HG03378 (cell line): ENCODE measurements at regions not wholly inside any gene's neighbourhood (a gene's known extent, or its start where the extent isn't known, plus 50 kb on each side); places are given as distances from the start of the nearest gene placed in this dataset.
"Not testable (repeated sequence)": the region's sequence is repeated elsewhere in the genome, so short reads cannot be mapped to it uniquely, and the experiment has no call there.

Source experiments
- ATAC-seq: cut with Tn5 transposase; IDR thresholded peaks from one replicate; pipeline ENCODE4 v1.9.1; 2021; ENCODE audit warnings: mild to moderate bottlenecking, moderate library complexity; ENCODE audit not compliant: unreplicated experiment

DNA sequence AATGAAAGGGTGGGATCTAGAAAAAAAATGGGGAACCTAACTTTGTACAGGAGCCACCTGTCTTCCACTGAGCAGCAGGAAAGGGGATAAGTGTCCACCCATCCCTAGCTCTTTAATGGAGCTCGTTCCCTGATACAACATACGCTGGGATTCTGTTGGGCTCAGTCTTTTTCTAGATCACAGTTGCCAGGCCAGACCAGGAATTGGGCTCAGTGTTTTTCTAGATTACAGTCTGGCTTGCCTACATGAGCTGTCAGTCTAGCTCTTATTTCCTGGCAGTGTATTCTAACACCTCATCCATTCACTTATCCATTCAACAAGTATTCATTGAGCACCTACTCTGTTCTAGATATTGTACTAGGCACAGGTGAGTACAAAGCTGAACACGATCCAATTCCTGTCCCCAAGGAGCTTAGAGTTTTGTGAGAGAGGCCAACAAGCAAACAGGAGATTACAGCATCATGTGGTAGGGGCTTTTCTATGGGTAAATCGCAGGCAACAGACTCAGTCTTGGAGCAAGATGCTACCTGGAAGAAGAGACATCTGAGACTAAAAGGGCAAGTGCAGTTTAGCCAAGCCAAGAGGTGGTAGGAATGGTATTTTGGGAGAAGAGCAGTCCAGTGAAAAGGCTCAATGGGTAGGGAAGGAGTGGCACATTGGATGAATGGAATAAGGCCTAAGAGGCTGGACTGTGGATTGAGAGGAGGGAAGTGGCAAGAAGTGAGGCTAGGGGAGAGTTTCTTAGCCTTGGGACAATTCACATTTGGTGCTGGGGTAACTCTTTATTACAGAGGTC is 138.0 kb upstream of the HS3ST2 start:
- ATAC-seq: no peak

DNA sequence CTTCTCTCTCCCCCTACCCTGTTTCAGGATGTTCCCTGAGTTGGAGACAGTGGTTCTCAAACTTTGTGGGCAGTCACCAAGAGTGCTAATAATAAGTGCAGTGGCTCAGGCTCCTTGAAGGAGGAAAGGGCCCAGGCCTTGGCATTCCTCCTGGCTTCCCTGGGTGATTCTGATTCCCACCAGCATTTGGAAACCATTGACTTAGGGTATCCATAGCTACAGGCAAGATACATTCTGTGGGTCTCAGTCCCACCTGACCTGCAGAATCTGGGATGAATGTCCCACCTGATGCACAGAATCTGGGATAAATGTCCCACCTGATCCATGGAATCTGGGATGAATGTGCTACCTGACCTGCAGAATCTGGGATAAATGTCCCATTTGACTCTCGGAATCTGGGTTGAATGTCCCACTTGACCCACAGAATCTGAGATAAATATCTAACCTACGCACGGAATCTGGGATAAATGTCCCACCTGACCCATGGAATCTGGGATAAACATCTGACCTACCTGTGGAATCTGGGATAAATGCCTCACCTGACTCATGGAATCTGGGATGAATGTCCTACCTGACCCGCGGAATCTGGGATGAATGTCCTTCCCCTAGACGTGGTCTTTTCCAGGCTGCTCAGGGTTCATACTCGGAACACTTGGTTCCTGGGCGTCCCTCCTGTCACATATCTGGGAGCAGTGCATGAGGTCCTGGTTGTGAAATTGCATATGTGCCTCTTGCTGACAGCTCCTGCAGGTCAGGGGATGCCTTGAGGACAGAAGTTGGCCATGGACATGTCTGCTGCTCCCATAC is 136.7 kb upstream of the HS3ST2 start:
- no peak for ATAC-seq

DNA sequence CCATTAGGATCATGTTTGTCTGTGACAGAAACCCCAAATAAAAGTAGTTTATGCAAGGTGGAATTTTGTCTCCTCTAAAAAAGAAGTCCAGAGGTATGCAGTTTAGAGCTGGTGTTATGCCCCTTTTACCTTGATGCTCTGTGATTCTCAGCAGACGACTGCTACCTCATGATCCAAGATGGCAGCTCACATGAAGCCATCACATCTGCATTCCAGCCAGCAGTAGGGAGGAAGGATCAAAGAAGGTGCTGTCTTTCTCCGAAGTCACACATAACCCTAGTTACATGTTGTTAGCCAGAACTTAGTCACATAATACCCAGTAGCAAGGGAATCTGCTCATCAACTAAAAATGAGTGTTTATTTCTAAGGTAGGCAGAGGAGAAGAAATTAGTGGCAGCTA is 135.7 kb upstream of the HS3ST2 start:
- ATAC-seq: no peak

DNA sequence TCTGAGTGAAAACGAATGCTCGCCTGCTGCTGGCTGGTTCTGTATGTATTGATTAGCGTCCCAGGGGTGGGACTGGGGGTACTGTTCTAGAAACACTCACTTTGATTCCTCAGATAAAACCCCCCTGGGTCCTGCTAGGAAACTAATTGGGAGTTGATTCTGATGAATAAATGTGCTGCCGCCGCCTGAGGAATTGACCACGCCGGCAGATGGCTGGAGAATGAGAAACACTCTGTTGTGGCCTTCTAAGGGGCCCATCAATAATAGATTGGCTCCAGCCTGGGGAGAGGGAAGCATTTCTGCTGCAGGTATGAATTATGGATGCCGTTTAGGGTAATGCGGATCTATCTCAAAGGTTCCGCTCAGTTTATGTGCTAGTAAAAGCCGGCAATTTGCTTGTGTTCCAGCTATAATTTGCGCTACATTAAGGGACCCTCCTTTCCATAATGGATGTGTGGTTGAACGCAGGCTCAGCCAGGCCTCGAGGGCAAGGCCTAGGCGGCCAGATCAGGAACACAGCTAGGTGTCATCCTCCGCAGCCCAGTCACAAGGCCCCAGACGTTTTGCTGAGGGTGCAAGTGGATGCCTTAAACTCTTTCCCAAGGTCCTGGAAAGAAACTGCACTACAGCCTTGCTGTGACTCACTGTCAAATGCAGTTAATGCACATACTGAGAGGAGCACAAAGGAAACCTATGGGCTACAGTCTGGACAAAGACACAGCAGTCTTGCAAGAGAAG is 132.2 kb upstream of the HS3ST2 start:
- no peak for ATAC-seq

DNA sequence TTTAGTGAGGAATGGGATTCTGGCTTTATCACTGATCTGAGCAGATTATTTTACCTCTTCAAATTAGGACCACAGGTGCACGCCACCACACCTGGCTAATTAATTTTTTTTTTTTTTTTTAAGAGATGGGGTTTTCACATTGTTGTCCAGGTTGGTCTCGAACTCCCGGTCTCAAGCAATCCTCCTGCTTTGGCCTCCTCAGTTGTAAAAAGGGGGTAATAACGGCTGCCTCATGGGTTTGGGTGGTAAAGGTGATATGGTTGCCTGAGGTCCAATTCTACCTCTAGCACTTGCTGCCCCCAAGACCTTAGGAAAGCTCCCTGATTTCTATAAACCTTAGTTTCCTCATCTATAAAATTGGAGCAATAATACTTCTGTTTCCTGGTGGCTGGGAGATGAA is 130.7 kb upstream of the HS3ST2 start:
- ATAC-seq: no peak

DNA sequence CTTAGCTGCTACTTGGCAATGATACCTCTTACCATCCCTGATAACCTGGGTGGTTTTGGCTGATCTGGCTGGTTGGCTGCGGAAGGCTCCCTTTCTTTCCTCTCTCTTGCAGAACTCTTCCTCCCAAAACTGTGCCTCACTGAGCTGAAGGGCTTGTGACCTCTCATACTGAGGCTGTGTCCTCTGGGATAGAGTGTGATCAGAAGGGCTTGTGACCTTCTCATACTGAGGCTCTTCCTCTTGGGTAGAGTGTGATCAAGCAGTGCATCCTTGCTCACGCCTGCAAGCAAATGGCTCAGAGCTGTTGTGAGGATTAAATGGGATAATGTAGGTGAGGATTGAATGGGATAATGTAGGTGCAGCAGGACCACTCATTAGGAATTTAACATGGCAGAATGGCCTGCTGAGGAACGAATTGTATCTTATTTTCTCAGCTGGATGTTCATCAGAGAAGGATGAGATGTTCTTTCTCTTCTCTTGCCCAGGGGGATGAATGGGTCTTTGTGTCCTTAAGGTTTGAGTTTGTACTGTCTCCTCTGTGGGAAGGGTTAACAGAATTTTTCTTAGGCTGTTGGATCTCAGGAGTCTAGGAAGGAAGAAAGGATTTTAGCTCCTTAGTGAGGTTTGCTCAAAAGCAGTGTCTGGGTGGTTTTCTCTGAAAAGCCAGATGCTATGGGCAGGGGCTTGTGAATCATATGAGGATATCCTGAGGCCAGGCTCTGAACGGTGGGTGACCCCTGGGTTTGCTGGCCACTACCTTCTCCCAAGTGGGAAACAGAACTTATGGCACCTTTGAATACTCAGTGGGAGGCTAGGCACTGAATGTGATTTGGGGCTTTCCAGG is 130.0 kb upstream of the HS3ST2 start:
- no peak for ATAC-seq

DNA sequence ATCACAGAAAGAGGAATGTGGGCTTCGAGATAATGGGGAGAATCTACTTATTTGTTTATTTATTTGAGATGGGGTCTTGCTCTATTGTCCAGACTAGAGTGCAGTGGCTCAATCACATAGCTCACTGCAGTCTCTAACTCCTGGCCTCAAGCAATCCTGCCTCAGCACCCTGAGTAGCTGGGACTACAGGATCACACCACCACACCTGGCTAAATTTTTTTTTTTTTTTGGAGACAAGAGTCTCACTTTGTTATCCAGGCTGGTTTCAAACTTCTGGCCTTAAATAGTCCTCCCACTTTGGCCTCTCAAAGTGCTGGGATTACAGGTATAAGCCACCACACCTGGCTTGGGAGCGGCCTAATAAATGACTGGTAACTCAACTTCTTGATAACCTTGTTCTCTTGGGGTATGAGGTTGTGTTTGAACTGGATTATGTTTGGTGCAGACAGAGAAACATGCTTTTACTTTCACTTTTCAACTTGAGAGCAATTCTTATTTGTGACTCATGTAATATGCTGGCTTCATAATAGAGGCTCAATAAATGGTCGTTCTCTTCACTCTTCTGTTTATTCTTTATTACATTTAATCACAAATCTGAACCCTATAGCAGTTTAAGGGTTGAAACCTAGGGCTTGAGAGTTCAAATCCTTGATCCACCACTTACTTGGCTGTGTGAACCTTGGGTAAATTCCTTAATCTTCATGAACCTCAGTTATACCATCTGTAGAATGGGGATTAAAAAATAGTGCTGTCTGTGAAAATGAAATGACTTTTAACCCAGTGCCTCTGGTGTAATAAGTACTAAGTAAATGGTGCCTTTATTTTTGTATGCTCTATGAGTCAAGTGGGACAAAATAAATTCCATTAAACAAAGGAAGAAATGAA is 129.1 kb upstream of the HS3ST2 start:
- no peak for ATAC-seq

DNA sequence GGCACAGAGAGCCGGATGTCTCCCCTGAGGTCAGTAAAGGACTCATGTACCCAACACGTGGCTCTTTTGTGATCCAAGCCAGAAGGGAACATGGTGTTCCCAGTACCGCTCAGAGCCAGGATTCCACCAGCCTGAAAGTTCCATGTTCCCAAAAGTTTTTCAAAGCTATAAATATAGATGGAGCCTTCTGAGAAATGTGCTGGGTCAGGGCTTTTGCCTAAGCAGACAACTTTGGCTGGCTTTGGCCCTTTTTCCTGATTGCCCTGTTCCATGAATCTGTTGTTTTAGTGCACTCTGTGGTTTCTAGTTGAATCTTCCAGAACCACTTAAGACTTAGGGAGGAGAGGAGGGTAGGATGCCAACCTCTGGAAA is 128.5 kb upstream of the HS3ST2 start:
- no peak for ATAC-seq

DNA sequence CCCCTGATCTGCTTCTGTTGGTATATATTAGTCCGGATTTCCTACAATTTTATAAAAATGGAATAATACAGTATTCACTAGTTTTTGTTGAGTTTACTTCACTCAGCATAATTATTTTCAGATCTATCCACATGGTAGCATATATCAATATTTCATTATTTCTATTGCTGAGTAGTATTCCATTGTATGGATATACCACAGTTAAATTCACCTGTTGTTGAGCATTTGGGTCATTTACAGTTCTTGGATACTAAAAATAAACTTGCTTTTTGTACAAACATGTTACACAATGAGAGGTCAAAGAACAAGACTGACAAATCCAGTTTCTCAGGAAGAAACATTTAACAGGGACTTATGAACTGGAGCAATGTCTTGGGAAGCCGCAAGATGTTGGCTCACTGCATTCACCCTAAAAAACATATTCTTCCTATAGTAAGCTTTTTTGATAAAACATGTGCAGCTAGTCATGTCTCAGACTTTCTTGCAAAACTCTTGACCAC is 126.9 kb upstream of the HS3ST2 start:
- no peak for ATAC-seq

DNA sequence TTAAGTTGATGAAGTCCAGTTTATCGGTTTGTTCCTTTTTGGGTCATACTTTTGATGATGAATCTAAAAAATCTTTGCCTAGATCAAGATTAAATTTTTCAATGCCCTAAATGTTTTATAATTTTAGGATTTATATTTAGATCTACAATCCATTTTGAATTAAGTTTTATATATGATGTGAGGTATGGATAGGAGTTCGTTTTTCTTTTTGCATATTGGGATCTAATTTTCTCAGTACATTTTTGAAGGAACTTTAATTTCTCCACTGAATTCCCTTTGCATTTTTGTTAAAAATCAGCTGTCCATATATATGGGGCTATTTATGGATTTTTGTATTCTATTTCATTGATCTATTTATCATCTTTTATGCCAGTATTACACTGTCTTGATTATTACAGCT is 125.5 kb upstream of the HS3ST2 start:
- ATAC-seq: no peak

DNA sequence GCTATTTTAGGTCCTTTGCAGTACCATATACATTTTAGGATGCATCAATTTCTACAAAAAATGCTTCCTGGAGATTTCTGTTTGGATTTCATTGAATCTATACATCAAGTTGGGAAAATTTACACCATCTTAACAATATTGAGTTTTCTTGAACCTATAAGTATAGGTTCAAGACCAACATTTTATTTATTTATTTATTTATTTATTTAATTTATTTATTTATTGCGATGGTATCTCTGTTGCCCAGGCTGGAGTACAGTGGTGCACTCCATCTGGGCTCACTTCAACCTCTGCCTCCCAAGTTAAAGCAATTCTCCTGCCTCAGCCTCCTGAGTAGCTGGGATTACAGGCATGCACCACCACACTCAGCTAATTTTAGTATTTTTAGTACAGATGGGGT is 125.0 kb upstream of the HS3ST2 start:
- no peak for ATAC-seq

DNA sequence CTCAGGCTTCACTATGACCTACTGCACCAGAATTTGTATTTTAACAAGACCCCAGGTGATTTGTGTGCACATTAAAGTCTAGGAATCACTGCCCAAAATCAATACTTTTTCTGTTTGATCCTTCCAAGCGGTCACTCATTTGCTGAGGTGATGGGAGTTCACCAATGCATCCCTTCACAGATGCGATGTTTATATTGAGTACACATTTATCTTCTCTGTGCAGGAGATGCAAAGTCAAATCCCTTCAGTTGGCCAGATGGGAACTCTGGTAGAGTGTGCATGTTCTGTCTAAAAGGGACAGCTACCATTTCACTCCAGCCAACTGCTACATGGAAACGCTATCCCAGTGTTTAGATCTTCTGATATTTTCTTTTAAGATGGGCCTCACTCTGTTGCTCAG is 122.6 kb upstream of the HS3ST2 start:
- ATAC-seq: no peak

DNA sequence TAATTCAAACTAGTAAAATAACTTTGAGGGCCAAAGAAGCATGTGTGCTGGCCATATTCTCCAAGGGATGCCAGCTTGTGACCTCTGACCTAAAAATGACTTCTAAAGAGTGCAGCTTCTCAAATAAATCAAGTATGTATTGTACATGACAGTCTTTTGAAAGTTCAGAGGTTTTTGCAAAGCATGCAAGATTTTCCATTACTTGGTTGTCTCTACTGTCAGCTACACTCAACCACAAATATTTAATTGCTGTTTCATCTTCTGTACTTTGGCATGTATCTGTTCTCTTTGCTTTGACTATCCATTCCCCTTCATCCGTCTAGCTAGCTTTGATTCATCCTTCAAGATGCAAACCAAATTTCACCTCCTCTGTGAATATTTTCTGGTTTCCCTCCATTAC is 121.9 kb upstream of the HS3ST2 start:
- ATAC-seq: no peak

DNA sequence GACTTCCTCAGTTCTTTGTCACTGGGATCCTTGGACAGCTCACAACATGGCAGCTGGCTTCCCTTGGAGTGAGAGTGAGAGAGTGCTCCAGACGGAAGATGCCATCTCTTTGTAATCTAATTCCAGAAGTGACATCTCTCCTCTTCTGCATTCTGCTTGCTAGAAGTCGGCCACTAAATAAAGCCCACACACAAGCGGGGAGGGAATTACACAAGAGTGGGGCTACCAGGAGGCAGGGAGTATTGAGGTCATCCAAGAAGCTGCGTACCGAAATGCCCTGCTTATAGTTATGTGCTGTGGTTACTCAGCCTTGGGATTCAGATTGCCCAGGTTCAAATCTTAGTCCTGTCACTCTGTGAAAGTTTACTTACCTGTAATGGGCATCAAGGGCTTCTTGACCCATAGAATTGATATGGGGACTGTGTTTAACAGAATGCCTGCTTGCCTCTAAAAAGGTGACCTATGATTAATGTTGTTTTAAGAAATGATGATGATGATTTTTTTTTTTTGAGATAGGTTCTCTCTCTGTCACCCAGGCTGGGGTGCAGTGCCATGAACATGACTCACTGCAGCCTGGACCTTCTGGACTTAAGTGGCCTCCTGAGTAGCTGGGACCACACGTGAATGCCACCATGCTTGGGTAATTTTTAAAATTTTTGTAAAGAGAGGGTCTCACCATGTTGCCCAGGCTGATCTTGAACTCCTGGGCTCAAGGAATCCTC is 120.9 kb upstream of the HS3ST2 start:
- no peak for ATAC-seq

DNA sequence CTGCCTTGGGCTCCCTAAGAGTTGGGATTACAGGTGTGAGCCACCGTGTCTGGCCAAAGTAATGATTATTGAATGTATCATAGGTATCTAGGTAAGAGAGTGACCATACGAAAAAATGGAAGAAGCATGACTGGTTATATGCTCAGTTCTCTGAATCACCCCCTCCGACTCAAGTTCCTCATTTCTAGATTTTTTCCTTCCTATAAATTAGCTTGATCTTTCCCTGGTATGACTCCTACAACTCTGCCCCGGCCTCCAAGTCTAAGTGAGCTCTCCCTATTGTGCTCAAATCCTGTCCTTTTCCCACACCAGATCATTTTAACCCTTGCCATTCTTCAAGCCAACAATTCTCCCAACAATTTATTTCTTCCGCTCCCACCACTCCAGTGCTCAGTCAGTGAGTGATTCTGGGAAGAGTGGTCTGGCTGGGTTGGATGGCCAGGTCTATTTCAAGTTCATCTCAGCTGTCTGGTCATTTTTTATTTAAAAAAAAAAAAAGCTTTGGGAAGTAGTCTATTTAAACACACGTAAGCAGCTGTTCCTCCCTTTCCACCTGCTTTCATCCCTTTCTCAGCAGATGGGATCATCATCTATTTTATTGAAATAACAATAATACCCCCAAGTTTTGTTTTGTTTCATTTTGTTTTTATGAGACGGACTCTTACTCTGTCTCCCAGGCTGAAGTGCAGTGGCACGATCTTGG is 120.2 kb upstream of the HS3ST2 start:
- no peak for ATAC-seq

DNA sequence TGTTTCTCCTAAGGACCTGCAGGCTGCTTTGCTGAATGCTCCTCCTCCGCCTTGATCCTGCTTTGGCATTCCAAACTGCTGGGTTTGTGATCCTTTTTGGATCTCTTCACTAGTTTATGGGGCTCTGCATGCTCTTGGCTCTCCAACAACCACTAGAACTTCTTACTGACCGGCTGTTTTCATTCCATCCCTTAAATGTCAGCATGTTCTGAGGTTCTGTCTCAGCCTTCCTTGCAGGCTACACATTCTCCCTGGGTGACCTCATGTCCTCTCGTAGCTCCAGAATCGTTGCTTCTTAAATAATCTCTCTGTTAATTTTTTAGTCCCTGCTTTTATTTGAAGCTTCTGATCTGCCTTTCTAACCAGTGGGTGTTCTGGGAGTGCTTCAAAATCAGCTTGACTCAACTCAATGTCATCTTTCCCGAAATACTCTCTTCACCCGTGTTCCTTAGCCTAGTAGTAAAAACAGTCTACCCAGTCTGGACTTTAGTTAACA is 119.0 kb upstream of the HS3ST2 start:
- ATAC-seq: no peak

DNA sequence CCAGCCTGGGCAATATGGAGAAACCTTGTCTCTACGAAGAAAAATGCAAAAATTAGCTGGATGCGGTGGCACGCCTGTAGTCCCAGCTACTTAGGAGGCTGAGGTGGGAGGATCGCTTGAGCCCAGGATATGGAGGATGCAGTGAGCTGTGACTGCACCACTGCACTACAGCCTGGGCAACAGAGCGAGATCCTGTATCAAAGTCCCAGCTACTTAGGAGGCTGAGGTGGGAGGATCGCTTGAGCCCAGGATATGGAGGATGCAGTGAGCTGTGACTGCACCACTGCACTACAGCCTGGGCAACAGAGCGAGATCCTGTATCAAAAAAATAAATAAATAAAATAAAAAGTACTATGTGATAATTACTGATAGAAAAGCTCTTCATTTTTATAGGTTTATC is 118.2 kb upstream of the HS3ST2 start:
- not testable (repeated sequence) for ATAC-seq

DNA sequence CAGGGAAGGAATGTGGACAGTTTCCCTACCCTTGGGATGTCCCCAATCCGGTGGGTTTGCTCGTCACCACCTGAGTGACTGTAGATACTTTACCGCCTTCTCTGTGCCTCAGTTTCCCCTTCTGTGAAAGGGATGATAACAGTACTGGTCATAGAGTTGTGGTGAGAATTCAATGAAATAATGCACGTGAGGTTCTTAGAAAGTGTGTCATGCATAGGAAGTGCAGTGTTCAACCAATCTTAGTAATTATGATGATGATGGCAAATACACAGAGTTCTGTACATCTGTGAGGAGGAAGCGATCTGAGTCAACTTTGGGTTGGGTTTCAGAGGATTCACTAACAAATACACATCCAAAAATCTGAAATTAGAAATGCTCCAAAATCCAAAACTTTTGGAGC is 114.6 kb upstream of the HS3ST2 start:
- ATAC-seq: no peak
